ENCODE measurements at regions not wholly inside any gene's neighbourhood (a gene's known extent, or its start where the extent isn't known, plus 50 kb on each side); places are given as distances from the start of the nearest gene placed in this dataset.
"Not testable (repeated sequence)": the region's sequence is repeated elsewhere in the genome, so short reads cannot be mapped to it uniquely, and the experiment has no call there.

DNA sequence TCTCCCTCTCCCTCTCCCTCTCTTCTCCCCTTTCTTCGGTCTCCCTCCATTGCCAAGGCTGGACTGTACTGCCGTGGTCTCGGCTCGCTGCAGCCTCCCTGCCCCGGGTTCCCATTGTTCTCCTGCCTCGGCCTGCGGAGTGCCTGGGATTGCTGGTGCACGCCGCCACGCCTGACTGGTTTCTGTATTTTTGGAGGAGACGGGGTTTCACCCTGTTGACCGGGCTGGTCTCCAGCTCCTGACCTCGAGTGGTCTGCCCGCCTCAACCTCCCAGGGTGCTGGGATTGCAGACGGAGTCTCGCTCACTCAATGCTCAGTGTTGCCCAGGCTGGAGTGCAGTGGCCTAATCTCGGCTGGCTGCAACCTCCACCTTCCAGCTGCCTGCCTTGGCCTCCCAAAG, 59.0 kb upstream of the PARP8 start:
- not testable (repeated sequence) for H3K27me3 Mint-ChIP-seq (ENCODE audit: low read depth); H3K4me3 Mint-ChIP-seq; H3K27ac Mint-ChIP-seq; H3K4me1 Mint-ChIP-seq (ENCODE audit: low read depth)
- Mint-ChIP-seq H3K36me3 (ENCODE audit: low read depth) (peaks cover 16% of the 10 kb centered on the region), H3K9me3 (peaks cover 16% of the 10 kb centered on the region)

- not testable (repeated sequence) for H3K4me3 Mint-ChIP-seq; H3K27ac Mint-ChIP-seq; H3K4me1 Mint-ChIP-seq (ENCODE audit: low read depth); H3K27me3 Mint-ChIP-seq (ENCODE audit: low read depth)
- Mint-ChIP-seq H3K36me3 (ENCODE audit: low read depth) (peaks cover 16% of the 10 kb centered on the region), H3K9me3 (peaks cover 23% of the 10 kb centered on the region)
Measured at GRCh38 chr5:50607953-50608705, 58.3 kb upstream of the PARP8 start.

GRCh38 chr5:50613057-50613456, 53.4 kb upstream of the PARP8 start:
- peaks cover 23% of the 10 kb centered on the region for H3K9me3 Mint-ChIP-seq
- peaks cover 15% of the 10 kb centered on the region for H3K36me3 Mint-ChIP-seq (ENCODE audit: low read depth)
- H3K27ac Mint-ChIP-seq; H3K4me1 Mint-ChIP-seq (ENCODE audit: low read depth); H3K27me3 Mint-ChIP-seq (ENCODE audit: low read depth); H3K4me3 Mint-ChIP-seq: not testable (repeated sequence)
